GM23338 (cell line): ENCODE measurements at regions not wholly inside any gene's neighbourhood (a gene's known extent, or its start where the extent isn't known, plus 50 kb on each side); places are given as distances from the start of the nearest gene placed in this dataset.

Experiments used
- CREB1 ChIP-seq: fragments of 250-450 bp; sonication (Bioruptor Pico); IDR thresholded peaks from 2 replicates; pipeline ENCODE4 v1.5.0; 2020; ENCODE audit warnings: low read depth, mild to moderate bottlenecking, moderate library complexity
- EZH2 ChIP-seq: fragments of 200-600 bp; sonication (generic); IDR thresholded peaks from one replicate; pipeline ENCODE4 v1.8.0; 2017; ENCODE audit warnings: antibody characterized with exemption, mild to moderate bottlenecking, low read depth; ENCODE audit not compliant: unreplicated experiment
- POLR2AphosphoS5 ChIP-seq: IDR thresholded peaks from 2 replicates; pipeline ENCODE4 v1.6.1; 2016; ENCODE audit warnings: antibody characterized with exemption, low read depth
- TF ChIP-seq, protein P1 (sequence below), 2 experiments: fragments of 200-600 bp in 1 of 2; sonication (generic) in 1 of 2; conservative IDR thresholded peaks; 2 replicates each; pipeline versions ENCODE4 v1.5.1 to v1.6.1; 2016 to 2017; ENCODE audit warnings: antibody characterized with exemption in 2 of 2, low read depth in 2 of 2, mild to moderate bottlenecking in 2 of 2, moderate library complexity in 1 of 2
- TF ChIP-seq, protein P2 (sequence below): IDR thresholded peaks from one replicate; pipeline ENCODE4 v1.6.1; 2018; ENCODE audit warnings: antibody characterized with exemption; ENCODE audit not compliant: unreplicated experiment
- TF ChIP-seq, protein P3 (sequence below): IDR thresholded peaks from 2 replicates; pipeline ENCODE4 v1.6.1; 2016; ENCODE audit warnings: antibody characterized with exemption
- TF ChIP-seq, protein P4 (sequence below): fragments of 250-450 bp; sonication (Bioruptor Pico); IDR thresholded peaks from 2 replicates; pipeline ENCODE4 v1.5.0; 2020; ENCODE audit warnings: mild to moderate bottlenecking, moderate library complexity

DNA sequence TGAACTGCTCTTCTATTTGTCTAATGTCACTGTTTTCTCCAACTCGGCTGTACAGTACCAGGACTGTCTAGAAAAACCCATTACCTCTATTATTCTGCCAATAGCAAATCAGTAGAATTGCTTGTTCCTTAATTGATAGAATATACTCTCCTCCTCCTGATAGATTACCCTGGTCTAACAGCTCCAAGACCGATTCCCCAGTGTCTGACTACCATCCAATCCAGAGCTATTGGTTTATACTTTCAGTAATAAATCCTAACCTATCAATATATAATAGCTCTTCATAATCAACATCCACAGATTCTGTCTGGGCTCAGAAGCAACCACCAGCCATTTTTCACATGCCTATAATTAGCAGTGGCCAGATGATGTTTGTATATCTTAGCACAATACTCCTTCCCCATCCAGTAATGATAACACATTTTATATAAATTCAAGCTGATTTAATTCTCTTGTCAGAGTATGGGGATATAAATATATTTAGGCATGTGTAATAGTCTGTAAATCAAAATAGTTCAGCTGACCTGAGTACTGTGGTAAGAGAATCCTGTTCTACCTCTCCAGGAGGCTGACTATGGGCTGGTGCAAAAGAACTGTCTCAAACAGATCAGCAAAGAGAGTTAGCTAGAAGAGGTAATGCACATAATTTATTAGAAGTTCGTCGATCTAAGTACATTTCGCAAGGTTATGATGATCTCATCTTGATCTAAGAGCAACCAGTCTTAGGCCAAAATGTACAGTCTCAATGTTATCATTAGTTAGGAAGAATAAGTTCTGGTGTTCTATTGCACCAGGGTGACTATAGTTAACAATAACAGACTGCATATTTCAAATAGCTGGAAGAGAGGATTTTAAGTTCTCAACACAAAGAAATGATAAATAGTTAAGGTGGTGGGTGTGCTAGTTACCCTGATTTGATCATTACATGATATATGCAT is 193.4 kb downstream of the SHOX2 start:
- TF ChIP-seq, protein P1, sequence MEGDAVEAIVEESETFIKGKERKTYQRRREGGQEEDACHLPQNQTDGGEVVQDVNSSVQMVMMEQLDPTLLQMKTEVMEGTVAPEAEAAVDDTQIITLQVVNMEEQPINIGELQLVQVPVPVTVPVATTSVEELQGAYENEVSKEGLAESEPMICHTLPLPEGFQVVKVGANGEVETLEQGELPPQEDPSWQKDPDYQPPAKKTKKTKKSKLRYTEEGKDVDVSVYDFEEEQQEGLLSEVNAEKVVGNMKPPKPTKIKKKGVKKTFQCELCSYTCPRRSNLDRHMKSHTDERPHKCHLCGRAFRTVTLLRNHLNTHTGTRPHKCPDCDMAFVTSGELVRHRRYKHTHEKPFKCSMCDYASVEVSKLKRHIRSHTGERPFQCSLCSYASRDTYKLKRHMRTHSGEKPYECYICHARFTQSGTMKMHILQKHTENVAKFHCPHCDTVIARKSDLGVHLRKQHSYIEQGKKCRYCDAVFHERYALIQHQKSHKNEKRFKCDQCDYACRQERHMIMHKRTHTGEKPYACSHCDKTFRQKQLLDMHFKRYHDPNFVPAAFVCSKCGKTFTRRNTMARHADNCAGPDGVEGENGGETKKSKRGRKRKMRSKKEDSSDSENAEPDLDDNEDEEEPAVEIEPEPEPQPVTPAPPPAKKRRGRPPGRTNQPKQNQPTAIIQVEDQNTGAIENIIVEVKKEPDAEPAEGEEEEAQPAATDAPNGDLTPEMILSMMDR (conservative IDR thresholded peaks at IDR 0.05; ENCODE audit: low read depth in 2 of 2): no peak
- TF ChIP-seq EZH2 (no peak), POLR2AphosphoS5 (no peak), CREB1 (CRISPR knock-in tag) (no peak)
- TF ChIP-seq, protein P2, sequence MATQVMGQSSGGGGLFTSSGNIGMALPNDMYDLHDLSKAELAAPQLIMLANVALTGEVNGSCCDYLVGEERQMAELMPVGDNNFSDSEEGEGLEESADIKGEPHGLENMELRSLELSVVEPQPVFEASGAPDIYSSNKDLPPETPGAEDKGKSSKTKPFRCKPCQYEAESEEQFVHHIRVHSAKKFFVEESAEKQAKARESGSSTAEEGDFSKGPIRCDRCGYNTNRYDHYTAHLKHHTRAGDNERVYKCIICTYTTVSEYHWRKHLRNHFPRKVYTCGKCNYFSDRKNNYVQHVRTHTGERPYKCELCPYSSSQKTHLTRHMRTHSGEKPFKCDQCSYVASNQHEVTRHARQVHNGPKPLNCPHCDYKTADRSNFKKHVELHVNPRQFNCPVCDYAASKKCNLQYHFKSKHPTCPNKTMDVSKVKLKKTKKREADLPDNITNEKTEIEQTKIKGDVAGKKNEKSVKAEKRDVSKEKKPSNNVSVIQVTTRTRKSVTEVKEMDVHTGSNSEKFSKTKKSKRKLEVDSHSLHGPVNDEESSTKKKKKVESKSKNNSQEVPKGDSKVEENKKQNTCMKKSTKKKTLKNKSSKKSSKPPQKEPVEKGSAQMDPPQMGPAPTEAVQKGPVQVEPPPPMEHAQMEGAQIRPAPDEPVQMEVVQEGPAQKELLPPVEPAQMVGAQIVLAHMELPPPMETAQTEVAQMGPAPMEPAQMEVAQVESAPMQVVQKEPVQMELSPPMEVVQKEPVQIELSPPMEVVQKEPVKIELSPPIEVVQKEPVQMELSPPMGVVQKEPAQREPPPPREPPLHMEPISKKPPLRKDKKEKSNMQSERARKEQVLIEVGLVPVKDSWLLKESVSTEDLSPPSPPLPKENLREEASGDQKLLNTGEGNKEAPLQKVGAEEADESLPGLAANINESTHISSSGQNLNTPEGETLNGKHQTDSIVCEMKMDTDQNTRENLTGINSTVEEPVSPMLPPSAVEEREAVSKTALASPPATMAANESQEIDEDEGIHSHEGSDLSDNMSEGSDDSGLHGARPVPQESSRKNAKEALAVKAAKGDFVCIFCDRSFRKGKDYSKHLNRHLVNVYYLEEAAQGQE: no peak
- TF ChIP-seq, protein P3, sequence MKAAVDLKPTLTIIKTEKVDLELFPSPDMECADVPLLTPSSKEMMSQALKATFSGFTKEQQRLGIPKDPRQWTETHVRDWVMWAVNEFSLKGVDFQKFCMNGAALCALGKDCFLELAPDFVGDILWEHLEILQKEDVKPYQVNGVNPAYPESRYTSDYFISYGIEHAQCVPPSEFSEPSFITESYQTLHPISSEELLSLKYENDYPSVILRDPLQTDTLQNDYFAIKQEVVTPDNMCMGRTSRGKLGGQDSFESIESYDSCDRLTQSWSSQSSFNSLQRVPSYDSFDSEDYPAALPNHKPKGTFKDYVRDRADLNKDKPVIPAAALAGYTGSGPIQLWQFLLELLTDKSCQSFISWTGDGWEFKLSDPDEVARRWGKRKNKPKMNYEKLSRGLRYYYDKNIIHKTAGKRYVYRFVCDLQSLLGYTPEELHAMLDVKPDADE: no peak
- TF ChIP-seq, protein P4, sequence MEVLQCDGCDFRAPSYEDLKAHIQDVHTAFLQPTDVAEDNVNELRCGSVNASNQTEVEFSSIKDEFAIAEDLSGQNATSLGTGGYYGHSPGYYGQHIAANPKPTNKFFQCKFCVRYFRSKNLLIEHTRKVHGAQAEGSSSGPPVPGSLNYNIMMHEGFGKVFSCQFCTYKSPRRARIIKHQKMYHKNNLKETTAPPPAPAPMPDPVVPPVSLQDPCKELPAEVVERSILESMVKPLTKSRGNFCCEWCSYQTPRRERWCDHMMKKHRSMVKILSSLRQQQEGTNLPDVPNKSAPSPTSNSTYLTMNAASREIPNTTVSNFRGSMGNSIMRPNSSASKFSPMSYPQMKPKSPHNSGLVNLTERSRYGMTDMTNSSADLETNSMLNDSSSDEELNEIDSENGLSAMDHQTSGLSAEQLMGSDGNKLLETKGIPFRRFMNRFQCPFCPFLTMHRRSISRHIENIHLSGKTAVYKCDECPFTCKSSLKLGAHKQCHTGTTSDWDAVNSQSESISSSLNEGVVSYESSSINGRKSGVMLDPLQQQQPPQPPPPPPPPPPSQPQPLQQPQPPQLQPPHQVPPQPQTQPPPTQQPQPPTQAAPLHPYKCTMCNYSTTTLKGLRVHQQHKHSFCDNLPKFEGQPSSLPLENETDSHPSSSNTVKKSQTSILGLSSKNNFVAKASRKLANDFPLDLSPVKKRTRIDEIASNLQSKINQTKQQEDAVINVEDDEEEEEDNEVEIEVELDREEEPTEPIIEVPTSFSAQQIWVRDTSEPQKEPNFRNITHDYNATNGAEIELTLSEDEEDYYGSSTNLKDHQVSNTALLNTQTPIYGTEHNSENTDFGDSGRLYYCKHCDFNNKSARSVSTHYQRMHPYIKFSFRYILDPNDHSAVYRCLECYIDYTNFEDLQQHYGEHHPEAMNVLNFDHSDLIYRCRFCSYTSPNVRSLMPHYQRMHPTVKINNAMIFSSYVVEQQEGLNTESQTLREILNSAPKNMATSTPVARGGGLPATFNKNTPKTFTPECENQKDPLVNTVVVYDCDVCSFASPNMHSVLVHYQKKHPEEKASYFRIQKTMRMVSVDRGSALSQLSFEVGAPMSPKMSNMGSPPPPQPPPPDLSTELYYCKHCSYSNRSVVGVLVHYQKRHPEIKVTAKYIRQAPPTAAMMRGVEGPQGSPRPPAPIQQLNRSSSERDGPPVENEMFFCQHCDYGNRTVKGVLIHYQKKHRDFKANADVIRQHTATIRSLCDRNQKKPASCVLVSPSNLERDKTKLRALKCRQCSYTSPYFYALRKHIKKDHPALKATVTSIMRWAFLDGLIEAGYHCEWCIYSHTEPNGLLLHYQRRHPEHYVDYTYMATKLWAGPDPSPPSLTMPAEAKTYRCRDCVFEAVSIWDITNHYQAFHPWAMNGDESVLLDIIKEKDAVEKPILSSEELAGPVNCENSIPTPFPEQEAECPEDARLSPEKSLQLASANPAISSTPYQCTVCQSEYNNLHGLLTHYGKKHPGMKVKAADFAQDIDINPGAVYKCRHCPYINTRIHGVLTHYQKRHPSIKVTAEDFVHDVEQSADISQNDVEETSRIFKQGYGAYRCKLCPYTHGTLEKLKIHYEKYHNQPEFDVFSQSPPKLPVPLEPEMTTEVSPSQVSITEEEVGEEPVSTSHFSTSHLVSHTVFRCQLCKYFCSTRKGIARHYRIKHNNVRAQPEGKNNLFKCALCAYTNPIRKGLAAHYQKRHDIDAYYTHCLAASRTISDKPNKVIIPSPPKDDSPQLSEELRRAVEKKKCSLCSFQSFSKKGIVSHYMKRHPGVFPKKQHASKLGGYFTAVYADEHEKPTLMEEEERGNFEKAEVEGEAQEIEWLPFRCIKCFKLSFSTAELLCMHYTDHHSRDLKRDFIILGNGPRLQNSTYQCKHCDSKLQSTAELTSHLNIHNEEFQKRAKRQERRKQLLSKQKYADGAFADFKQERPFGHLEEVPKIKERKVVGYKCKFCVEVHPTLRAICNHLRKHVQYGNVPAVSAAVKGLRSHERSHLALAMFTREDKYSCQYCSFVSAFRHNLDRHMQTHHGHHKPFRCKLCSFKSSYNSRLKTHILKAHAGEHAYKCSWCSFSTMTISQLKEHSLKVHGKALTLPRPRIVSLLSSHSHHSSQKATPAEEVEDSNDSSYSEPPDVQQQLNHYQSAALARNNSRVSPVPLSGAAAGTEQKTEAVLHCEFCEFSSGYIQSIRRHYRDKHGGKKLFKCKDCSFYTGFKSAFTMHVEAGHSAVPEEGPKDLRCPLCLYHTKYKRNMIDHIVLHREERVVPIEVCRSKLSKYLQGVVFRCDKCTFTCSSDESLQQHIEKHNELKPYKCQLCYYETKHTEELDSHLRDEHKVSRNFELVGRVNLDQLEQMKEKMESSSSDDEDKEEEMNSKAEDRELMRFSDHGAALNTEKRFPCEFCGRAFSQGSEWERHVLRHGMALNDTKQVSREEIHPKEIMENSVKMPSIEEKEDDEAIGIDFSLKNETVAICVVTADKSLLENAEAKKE (CRISPR knock-in tag): no peak
